PFSK-1 (cell line): ENCODE measurements at regions not wholly inside any gene's neighbourhood (a gene's known extent, or its start where the extent isn't known, plus 50 kb on each side); places are given as distances from the start of the nearest gene placed in this dataset.

Experiments
- FOXP2 ChIP-seq: optimal IDR thresholded peaks from 2 replicates; pipeline ENCODE3; 2011; ENCODE audit warnings: borderline replicate concordance, control low read depth, inconsistent platforms; ENCODE audit not compliant: insufficient read depth; ENCODE audit errors: extremely low read length, extremely low read depth
- POLR2AphosphoS5 ChIP-seq: IDR thresholded peaks from 2 replicates; pipeline ENCODE4 v1.6.1; 2012; ENCODE audit warnings: low read depth, mild to moderate bottlenecking, control low read depth, low read length, moderate library complexity
- SIN3A ChIP-seq: IDR thresholded peaks from 2 replicates; pipeline ENCODE4 v1.6.1; 2012; ENCODE audit warnings: mild to moderate bottlenecking, low read length, moderate library complexity, borderline replicate concordance; ENCODE audit not compliant: insufficient read depth
- TAF1 ChIP-seq: IDR thresholded peaks from 2 replicates; pipeline ENCODE4 v1.6.1; 2012; ENCODE audit warnings: low read length, control low read depth, borderline replicate concordance; ENCODE audit not compliant: insufficient read depth
- TF ChIP-seq, protein P1 (sequence below), 2 experiments: IDR thresholded peaks; 2 replicates each; pipeline versions ENCODE4 v1.6.1 to v1.8.0; 2011 to 2012; ENCODE audit warnings: low read depth in 2 of 2, low read length in 2 of 2, control low read depth in 1 of 2, inconsistent platforms in 1 of 2, mild to moderate bottlenecking in 1 of 2, moderate library complexity in 1 of 2; ENCODE audit not compliant: insufficient read depth in 1 of 2

DNA sequence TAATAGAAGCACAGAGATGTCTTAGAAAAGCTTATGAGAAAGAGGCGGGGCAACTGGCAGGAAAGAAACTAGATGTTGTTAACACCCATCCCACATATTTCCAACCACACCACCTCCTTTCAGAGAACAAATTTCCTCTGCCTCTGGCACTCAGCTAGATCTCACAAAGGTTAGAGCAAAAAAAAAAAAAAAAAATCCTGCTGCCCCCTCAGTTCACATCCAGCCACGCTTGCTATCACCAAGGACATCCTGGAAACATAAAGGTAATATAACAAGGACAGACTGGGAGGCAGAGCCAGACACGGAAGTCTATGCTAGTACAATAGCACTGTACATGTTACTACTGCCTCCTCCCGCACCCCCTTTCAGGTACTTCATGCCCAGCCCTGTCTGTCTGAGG lies 238.0 kb upstream of the PTGER4 start:
- TF ChIP-seq POLR2AphosphoS5 (no peak), SIN3A (no peak), FOXP2 (no peak), TAF1 (no peak)
- TF ChIP-seq, protein P1, sequence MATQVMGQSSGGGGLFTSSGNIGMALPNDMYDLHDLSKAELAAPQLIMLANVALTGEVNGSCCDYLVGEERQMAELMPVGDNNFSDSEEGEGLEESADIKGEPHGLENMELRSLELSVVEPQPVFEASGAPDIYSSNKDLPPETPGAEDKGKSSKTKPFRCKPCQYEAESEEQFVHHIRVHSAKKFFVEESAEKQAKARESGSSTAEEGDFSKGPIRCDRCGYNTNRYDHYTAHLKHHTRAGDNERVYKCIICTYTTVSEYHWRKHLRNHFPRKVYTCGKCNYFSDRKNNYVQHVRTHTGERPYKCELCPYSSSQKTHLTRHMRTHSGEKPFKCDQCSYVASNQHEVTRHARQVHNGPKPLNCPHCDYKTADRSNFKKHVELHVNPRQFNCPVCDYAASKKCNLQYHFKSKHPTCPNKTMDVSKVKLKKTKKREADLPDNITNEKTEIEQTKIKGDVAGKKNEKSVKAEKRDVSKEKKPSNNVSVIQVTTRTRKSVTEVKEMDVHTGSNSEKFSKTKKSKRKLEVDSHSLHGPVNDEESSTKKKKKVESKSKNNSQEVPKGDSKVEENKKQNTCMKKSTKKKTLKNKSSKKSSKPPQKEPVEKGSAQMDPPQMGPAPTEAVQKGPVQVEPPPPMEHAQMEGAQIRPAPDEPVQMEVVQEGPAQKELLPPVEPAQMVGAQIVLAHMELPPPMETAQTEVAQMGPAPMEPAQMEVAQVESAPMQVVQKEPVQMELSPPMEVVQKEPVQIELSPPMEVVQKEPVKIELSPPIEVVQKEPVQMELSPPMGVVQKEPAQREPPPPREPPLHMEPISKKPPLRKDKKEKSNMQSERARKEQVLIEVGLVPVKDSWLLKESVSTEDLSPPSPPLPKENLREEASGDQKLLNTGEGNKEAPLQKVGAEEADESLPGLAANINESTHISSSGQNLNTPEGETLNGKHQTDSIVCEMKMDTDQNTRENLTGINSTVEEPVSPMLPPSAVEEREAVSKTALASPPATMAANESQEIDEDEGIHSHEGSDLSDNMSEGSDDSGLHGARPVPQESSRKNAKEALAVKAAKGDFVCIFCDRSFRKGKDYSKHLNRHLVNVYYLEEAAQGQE (IDR thresholded peaks at IDR 0.05; ENCODE audit: insufficient read depth in 1 of 2, low read depth in 2 of 2, low read length in 2 of 2): no peak

- TF ChIP-seq TAF1: no peak
- TF ChIP-seq FOXP2: no peak
- TF ChIP-seq, protein P1 (IDR thresholded peaks at IDR 0.05; ENCODE audit: insufficient read depth in 1 of 2, low read depth in 2 of 2, low read length in 2 of 2): no peak
- TF ChIP-seq POLR2AphosphoS5: no peak
- TF ChIP-seq SIN3A: no peak
Measured at GRCh38 chr5:40440746-40441145, 239.0 kb upstream of the PTGER4 start.

- TF ChIP-seq FOXP2 (no peak), TAF1 (no peak), SIN3A (no peak), POLR2AphosphoS5 (no peak)
- TF ChIP-seq, protein P1 (IDR thresholded peaks at IDR 0.05; ENCODE audit: insufficient read depth in 1 of 2, low read depth in 2 of 2, low read length in 2 of 2): no peak
Measured at GRCh38 chr5:40437452-40437861, 242.3 kb upstream of the PTGER4 start.

GRCh38 chr5:40436535-40437237 lies 243.0 kb upstream of the PTGER4 start:
- TF ChIP-seq FOXP2 (no peak), TAF1 (no peak), POLR2AphosphoS5 (no peak), SIN3A (no peak)
- TF ChIP-seq, protein P1 (IDR thresholded peaks at IDR 0.05; ENCODE audit: insufficient read depth in 1 of 2, low read depth in 2 of 2, low read length in 2 of 2): no peak
